ENCODE measurements at regions not wholly inside any gene's neighbourhood (a gene's known extent, or its start where the extent isn't known, plus 50 kb on each side); places are given as distances from the start of the nearest gene placed in this dataset.

GRCh38 chr12:88764781-88765480, 184.7 kb upstream of the KITLG start:
- Histone ChIP-seq H3K27me3 (replicated peaks; ENCODE audit: insufficient read depth, low read length) (no peaks in the 10 kb centered on the region), H3K9me3 (replicated peaks; ENCODE audit: insufficient read depth, low read length) (no peaks in the 10 kb centered on the region), H4K20me1 (ENCODE audit: insufficient read depth, low read length) (no peaks in the 10 kb centered on the region), H3K36me3 (replicated peaks; ENCODE audit: insufficient read depth, low read length) (no peaks in the 10 kb centered on the region), H3K9me2 (replicated peaks; ENCODE audit: insufficient read depth, low read length) (no peaks in the 10 kb centered on the region), H3K4me1 (ENCODE audit: low read length) (no peaks in the 10 kb centered on the region), H3K9ac (ENCODE audit: low read length) (no peak overlapping the region), H2AFZ (ENCODE audit: low read length) (no peak overlapping the region), H3K79me2 (ENCODE audit: low read length) (no peaks in the 10 kb centered on the region), H3F3A (ENCODE audit: insufficient read depth, low read length) (no peaks in the 10 kb centered on the region), H3K4me2 (ENCODE audit: low read depth, low read length) (no peak overlapping the region), H3K27ac (ENCODE audit: low read length) (no peak overlapping the region), H3K4me3 (ENCODE audit: low read length) (no peak overlapping the region)
- TF ChIP-seq, protein P1, sequence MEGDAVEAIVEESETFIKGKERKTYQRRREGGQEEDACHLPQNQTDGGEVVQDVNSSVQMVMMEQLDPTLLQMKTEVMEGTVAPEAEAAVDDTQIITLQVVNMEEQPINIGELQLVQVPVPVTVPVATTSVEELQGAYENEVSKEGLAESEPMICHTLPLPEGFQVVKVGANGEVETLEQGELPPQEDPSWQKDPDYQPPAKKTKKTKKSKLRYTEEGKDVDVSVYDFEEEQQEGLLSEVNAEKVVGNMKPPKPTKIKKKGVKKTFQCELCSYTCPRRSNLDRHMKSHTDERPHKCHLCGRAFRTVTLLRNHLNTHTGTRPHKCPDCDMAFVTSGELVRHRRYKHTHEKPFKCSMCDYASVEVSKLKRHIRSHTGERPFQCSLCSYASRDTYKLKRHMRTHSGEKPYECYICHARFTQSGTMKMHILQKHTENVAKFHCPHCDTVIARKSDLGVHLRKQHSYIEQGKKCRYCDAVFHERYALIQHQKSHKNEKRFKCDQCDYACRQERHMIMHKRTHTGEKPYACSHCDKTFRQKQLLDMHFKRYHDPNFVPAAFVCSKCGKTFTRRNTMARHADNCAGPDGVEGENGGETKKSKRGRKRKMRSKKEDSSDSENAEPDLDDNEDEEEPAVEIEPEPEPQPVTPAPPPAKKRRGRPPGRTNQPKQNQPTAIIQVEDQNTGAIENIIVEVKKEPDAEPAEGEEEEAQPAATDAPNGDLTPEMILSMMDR (IDR thresholded peaks at IDR 0.05; ENCODE audit: low read length): no peak
- TF ChIP-seq EZH2phosphoT487 (IDR thresholded peaks at IDR 0.05; ENCODE audit: low read length): no peak
- no peak for DNase-seq

DNA sequence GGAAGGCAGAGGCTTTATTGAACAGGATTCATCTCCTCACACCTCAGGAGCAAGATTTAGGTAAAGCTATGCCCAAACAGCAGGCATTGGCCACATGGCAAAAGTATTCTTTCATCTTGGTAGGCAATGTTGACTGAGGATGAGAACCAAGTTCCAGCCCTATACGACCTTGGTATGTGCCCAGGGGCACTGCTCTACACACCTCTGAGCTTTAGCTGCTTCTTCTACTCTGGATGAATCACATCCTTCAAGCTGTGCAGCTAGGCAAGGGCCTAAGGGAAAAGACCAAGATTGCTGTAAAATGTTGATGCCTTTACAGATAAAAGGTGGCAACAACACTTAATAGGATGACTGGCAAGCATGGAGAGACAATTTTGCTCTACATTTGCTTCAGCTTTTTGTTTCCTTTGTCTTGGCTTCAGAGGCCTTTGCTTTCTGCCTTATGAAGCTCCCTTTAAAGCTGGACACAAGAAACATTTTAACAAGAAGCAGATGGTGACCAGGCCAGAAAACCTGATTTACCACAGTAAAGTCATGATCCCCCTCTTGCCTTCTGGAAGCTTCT, 183.3 kb upstream of the KITLG start:
- no peak for DNase-seq
- H3K9me3 ChIP-seq (replicated peaks; ENCODE audit: insufficient read depth, low read length): no peaks in the 10 kb centered on the region
- no peaks in the 10 kb centered on the region for H4K20me1 ChIP-seq (ENCODE audit: insufficient read depth, low read length)
- TF ChIP-seq, protein P1 (IDR thresholded peaks at IDR 0.05; ENCODE audit: low read length): no peak
- TF ChIP-seq EZH2phosphoT487 (IDR thresholded peaks at IDR 0.05; ENCODE audit: low read length) (no peak), EZH2 (optimal IDR thresholded peaks at IDR 0.05; ENCODE audit: low read depth, low read length) (no peak)
- H3K27ac ChIP-seq (ENCODE audit: low read length): no peak overlapping the region
- H3K36me3 ChIP-seq (replicated peaks; ENCODE audit: insufficient read depth, low read length): no peaks in the 10 kb centered on the region
- no peak overlapping the region for H3K4me3 ChIP-seq (ENCODE audit: low read length)
- no peaks in the 10 kb centered on the region for H3K9me2 ChIP-seq (replicated peaks; ENCODE audit: insufficient read depth, low read length)
- H3K4me1 ChIP-seq (ENCODE audit: low read length): no peaks in the 10 kb centered on the region
- no peaks in the 10 kb centered on the region for H3K27me3 ChIP-seq (replicated peaks; ENCODE audit: insufficient read depth, low read length)
- H3K79me2 ChIP-seq (ENCODE audit: low read length): no peaks in the 10 kb centered on the region
- H2AFZ ChIP-seq (ENCODE audit: low read length): no peak overlapping the region
- H3F3A ChIP-seq (ENCODE audit: insufficient read depth, low read length): no peaks in the 10 kb centered on the region
- H3K4me2 ChIP-seq (ENCODE audit: low read depth, low read length): no peak overlapping the region
- no peak overlapping the region for H3K9ac ChIP-seq (ENCODE audit: low read length)

DNA sequence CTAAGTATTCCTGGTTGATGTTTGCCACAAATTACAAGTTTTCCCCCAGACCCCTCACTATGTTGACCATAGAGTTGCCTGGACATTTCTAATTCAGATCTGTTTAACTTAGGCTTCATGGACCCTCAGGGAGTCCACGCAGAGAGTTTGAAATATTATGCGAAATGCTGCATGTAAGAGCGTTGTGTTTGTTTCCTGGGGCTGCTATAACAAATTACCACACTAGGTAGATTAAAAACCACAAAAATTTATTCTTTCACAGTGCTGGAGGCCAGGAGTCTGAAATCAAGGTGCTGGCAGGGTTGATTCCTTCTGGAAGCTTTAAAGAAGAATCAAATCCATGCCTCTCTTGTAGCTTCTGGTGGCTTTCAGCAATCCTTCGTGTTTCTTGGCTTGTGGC, 177.9 kb upstream of the KITLG start:
- Histone ChIP-seq H3K4me2 (ENCODE audit: low read depth, low read length) (no peak overlapping the region), H3K36me3 (replicated peaks; ENCODE audit: insufficient read depth, low read length) (no peaks in the 10 kb centered on the region), H2AFZ (ENCODE audit: low read length) (no peak overlapping the region), H3K27me3 (replicated peaks; ENCODE audit: insufficient read depth, low read length) (no peaks in the 10 kb centered on the region), H3K9me2 (replicated peaks; ENCODE audit: insufficient read depth, low read length) (no peaks in the 10 kb centered on the region), H3K4me1 (ENCODE audit: low read length) (no peaks in the 10 kb centered on the region), H3K9ac (ENCODE audit: low read length) (no peak overlapping the region), H3K27ac (ENCODE audit: low read length) (no peak overlapping the region), H3K79me2 (ENCODE audit: low read length) (no peaks in the 10 kb centered on the region), H3K9me3 (replicated peaks; ENCODE audit: insufficient read depth, low read length) (no peaks in the 10 kb centered on the region), H3K4me3 (ENCODE audit: low read length) (no peak overlapping the region), H3F3A (ENCODE audit: insufficient read depth, low read length) (no peaks in the 10 kb centered on the region), H4K20me1 (ENCODE audit: insufficient read depth, low read length) (no peaks in the 10 kb centered on the region)
- TF ChIP-seq EZH2 (optimal IDR thresholded peaks at IDR 0.05; ENCODE audit: low read depth, low read length) (no peak), EZH2phosphoT487 (IDR thresholded peaks at IDR 0.05; ENCODE audit: low read length) (no peak)
- TF ChIP-seq, protein P1 (IDR thresholded peaks at IDR 0.05; ENCODE audit: low read length): no peak
- no peak for DNase-seq

Data from MM.1S (cell line).